C4-2B (cell line): ENCODE measurements at regions not wholly inside any gene's neighbourhood (a gene's known extent, or its start where the extent isn't known, plus 50 kb on each side); places are given as distances from the start of the nearest gene placed in this dataset.

Source experiments
- ZFX ChIP-seq: fragments of 450-650 bp; IDR thresholded peaks from 2 replicates; pipeline ENCODE4 v1.6.1; 2017
- TF ChIP-seq, protein P1 (sequence below): fragments of 450-650 bp; conservative IDR thresholded peaks from 2 replicates; pipeline ENCODE4 v1.5.1; 2017; ENCODE audit warnings: mild to moderate bottlenecking

GRCh38 chr18:67421651-67422050, 94.9 kb downstream of the DSEL start:
- TF ChIP-seq, protein P1, sequence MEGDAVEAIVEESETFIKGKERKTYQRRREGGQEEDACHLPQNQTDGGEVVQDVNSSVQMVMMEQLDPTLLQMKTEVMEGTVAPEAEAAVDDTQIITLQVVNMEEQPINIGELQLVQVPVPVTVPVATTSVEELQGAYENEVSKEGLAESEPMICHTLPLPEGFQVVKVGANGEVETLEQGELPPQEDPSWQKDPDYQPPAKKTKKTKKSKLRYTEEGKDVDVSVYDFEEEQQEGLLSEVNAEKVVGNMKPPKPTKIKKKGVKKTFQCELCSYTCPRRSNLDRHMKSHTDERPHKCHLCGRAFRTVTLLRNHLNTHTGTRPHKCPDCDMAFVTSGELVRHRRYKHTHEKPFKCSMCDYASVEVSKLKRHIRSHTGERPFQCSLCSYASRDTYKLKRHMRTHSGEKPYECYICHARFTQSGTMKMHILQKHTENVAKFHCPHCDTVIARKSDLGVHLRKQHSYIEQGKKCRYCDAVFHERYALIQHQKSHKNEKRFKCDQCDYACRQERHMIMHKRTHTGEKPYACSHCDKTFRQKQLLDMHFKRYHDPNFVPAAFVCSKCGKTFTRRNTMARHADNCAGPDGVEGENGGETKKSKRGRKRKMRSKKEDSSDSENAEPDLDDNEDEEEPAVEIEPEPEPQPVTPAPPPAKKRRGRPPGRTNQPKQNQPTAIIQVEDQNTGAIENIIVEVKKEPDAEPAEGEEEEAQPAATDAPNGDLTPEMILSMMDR: no peak
- TF ChIP-seq ZFX: no peak
